Natural killer cell (primary cell): ENCODE measurements at regions not wholly inside any gene's neighbourhood (a gene's known extent, or its start where the extent isn't known, plus 50 kb on each side); places are given as distances from the start of the nearest gene placed in this dataset.

Experiments
- ATAC-seq, 3 donors: fragments of 150-1000 bp in 2 of 3; fragments of 200-7000 bp in 1 of 3; cut with Tn5 transposase; 1 replicate in 1 of 3; 2 replicates in 2 of 3; pipeline ENCODE4 v1.10.0; 2021; ENCODE audit warnings: mild to moderate bottlenecking in 2 of 3, moderate library complexity in 2 of 3
- DNase-seq, 2 donors: peaks; one replicate each; pipeline versions ENCODE4 v3.0.0 to v3.0.0-alpha.2; 2013 to 2021; ENCODE audit warnings: mixed read lengths in 1 of 2
- H3K27ac ChIP-seq: one replicate; pipeline ENCODE4 v1.5.1; 2013; ENCODE audit warnings: mild to moderate bottlenecking, low read length
- H3K27me3 ChIP-seq: one replicate; pipeline ENCODE4 v1.6.1; 2013; ENCODE audit warnings: low read length; ENCODE audit not compliant: control insufficient read depth, insufficient read depth
- H3K36me3 ChIP-seq: one replicate; pipeline ENCODE4 v1.6.1; 2013; ENCODE audit warnings: low read length; ENCODE audit not compliant: control insufficient read depth, insufficient read depth
- H3K4me1 ChIP-seq: one replicate; pipeline ENCODE4 v1.6.1; 2013; ENCODE audit warnings: low read length; ENCODE audit not compliant: control insufficient read depth, insufficient read depth
- H3K4me3 ChIP-seq: one replicate; pipeline ENCODE4 v1.5.1; 2013; ENCODE audit warnings: low read length
- H3K9me3 ChIP-seq: one replicate; pipeline ENCODE4 v1.6.1; 2013; ENCODE audit warnings: low read length; ENCODE audit not compliant: control insufficient read depth, insufficient read depth
- H3K27ac Mint-ChIP-seq, 2 donors: one replicate each; pipeline ENCODE4 v1.8.0; 2022; ENCODE audit warnings: mild to moderate bottlenecking in 2 of 2, mixed read lengths in 2 of 2, moderate library complexity in 1 of 2
- H3K27me3 Mint-ChIP-seq, 2 donors: one replicate each; pipeline ENCODE4 v1.8.0; 2022; ENCODE audit warnings: low read depth in 2 of 2, mixed read lengths in 2 of 2
- H3K36me3 Mint-ChIP-seq: one replicate; pipeline ENCODE4 v1.8.0; 2022; ENCODE audit warnings: mixed read lengths
- H3K4me1 Mint-ChIP-seq, 2 donors: one replicate each; pipeline ENCODE4 v1.8.0; 2022; ENCODE audit warnings: mixed read lengths in 2 of 2
- H3K4me3 Mint-ChIP-seq: one replicate; pipeline ENCODE4 v1.8.0; 2022; ENCODE audit warnings: mild to moderate bottlenecking, moderate library complexity, mixed read lengths
- H3K9me3 Mint-ChIP-seq, 2 donors: one replicate each; pipeline ENCODE4 v1.8.0; 2022; ENCODE audit warnings: mixed read lengths in 2 of 2
- WGBS: methylation state at CpG from one replicate; pipeline ENCODE4 v1.1.7; 2013; ENCODE audit warnings: missing lambda C conversion rate; ENCODE audit not compliant: insufficient coverage; 5-methylcytosine and 5-hydroxymethylcytosine counted together
- intact Hi-C: fragments of 100-400 bp; cut with micrococcal nuclease; formaldehyde crosslinking; loops from one replicate; pipeline ENCODE4 v1.14.2; 2022
- TF ChIP-seq, protein P1 (sequence below): fragments of 200-600 bp; IDR thresholded peaks from one replicate; pipeline ENCODE4 v1.8.0; 2022; ENCODE audit warnings: antibody characterized with exemption

DNA sequence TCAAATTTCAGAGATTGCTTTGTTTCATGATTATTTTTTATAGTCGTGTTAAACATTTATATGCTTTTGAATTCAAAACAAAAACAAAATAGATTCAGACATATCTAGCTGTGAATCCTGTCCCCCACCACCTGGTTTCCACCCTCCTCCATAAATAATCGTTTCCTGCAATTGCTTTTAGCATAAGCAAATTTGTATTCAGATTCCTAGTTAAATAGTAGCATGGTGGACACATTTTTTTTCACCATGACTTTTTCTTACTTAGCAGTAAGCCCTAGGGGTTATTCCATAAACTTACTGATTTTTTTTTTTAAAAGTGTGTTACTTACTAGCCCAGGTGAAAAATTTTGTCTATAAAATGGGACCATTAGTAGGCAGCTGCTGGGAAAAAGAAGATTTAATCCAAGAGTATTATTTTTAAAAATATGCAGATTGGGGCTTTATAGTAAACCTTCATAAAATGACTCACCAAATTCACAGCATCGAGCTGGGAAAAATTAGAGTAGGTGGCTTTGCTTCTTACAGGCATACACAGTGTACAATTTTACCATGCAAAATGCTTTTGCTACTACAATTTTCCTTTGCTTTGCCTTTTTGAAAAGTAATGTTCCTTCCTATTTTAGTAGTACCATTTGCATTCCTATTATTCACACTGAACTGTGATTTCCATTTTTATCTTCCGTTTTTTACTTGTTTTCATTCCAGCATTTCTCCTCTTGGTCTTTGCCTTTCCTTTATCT, 117.8 kb downstream of the BTG1 start:
- Histone ChIP-seq H3K4me3 (no peak overlapping the region), H3K4me1 (peaks cover 18% of the 10 kb centered on the region), H3K27me3 (no peaks in the 10 kb centered on the region), H3K36me3 (no peaks in the 10 kb centered on the region), H3K27ac (no peak overlapping the region), H3K9me3 (no peaks in the 10 kb centered on the region)
- Mint-ChIP-seq H3K27me3 (no peaks in the 10 kb centered on the region), H3K4me1 (peaks cover 41 to 47% of the 10 kb centered on the region in 2 donors), H3K27ac (peak overlapping the region in 1 of 2 donors; percentile 97), H3K4me3 (no peak overlapping the region), H3K36me3 (no peaks in the 10 kb centered on the region), H3K9me3 (peaks cover under 1 to 2% of the 10 kb centered on the region in 2 donors)
- ATAC-seq (no peak), DNase-seq (no peak)
- WGBS: 93% methylated on average over 3 of the region's 4 CpGs
- intact Hi-C loops: no loop called here
- TF ChIP-seq, protein P1, sequence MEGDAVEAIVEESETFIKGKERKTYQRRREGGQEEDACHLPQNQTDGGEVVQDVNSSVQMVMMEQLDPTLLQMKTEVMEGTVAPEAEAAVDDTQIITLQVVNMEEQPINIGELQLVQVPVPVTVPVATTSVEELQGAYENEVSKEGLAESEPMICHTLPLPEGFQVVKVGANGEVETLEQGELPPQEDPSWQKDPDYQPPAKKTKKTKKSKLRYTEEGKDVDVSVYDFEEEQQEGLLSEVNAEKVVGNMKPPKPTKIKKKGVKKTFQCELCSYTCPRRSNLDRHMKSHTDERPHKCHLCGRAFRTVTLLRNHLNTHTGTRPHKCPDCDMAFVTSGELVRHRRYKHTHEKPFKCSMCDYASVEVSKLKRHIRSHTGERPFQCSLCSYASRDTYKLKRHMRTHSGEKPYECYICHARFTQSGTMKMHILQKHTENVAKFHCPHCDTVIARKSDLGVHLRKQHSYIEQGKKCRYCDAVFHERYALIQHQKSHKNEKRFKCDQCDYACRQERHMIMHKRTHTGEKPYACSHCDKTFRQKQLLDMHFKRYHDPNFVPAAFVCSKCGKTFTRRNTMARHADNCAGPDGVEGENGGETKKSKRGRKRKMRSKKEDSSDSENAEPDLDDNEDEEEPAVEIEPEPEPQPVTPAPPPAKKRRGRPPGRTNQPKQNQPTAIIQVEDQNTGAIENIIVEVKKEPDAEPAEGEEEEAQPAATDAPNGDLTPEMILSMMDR: no peak

DNA sequence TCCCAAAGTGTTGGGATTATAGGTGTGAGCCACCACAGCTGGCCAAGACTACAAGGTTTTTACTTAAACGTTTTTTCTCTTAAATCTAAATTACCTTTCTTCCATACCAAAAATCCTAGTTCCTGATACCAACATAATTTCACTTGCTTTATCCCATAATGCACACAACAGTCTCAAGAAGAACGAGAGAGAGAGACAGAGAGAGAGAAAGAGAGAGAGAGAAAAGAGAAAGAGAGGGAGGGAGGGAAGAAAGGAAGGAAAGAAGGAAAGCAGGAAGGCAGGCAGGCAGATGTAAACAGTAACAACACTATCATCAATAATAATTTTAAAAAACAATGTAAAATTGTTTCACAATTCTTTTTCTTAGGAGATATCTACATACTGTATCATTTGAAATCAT, 118.4 kb downstream of the BTG1 start:
- H3K36me3 Mint-ChIP-seq: no peaks in the 10 kb centered on the region
- no peak overlapping the region for H3K27ac Mint-ChIP-seq
- no peak overlapping the region for H3K4me3 Mint-ChIP-seq

DNA sequence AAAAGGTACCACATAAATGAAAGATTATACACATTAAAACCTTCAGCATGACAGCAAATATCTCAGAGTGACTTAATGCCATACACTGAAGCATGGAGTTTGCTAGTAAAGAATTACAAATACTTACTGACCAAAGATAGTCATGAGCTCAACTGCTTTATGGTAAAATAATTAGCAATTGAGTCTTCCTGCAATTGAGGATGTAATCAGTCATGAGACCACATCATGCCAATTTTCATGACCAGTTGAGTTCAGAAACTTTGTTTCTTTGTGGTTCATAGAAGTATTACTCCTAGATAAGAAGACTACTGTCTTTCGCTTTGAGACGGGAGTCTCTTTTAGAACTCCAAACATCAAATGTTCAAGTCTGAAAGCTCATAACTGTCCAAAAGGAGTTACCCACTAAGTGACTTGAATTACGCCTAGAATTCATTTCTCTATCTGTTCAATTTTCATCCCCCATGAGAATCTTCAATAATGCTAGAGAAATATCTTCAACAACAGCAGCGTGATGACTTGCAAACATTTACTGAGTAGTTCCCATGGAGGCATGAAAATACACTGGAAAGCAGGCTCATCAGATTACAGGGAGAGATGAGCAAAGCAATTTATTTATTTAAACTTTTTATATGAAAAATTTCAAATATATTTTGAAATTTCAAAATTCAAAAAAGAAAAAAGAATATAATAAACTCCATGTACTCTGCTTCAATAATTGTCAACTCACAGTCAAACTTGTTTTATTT, 120.0 kb downstream of the BTG1 start:
- Mint-ChIP-seq H3K36me3 (no peaks in the 10 kb centered on the region), H3K4me3 (no peak overlapping the region), H3K9me3 (no peaks in the 10 kb centered on the region), H3K27me3 (peaks cover 0 to 6% of the 10 kb centered on the region in 2 donors), H3K4me1 (peaks cover 20 to 26% of the 10 kb centered on the region in 2 donors), H3K27ac (no peak overlapping the region)
- WGBS: 96% methylated on average over 4 of the region's 4 CpGs
- peaks cover 10% of the 10 kb centered on the region for H3K4me1 ChIP-seq
- TF ChIP-seq, protein P1: no peak
- no peaks in the 10 kb centered on the region for H3K27me3 ChIP-seq
- intact Hi-C loops: no loop called here
- DNase-seq: no peak
- H3K36me3 ChIP-seq: no peaks in the 10 kb centered on the region
- H3K27ac ChIP-seq: no peak overlapping the region
- no peak overlapping the region for H3K4me3 ChIP-seq
- no peak for ATAC-seq
- H3K9me3 ChIP-seq: no peaks in the 10 kb centered on the region

More for the DNA sequence above, 118.4 kb downstream of the BTG1 start:
- no peak overlapping the region for H3K27ac ChIP-seq
- Mint-ChIP-seq H3K9me3 (no peaks in the 10 kb centered on the region), H3K4me1 (peaks cover 34 to 41% of the 10 kb centered on the region in 2 donors), H3K27me3 (no peaks in the 10 kb centered on the region)
- intact Hi-C loops: no loop called here
- no peaks in the 10 kb centered on the region for H3K9me3 ChIP-seq
- H3K27me3 ChIP-seq: no peaks in the 10 kb centered on the region
- H3K4me3 ChIP-seq: no peak overlapping the region
- WGBS: 60% methylated on average over 1 of the region's 2 CpGs
- DNase-seq (no peak), ATAC-seq (no peak)
- peaks cover 14% of the 10 kb centered on the region for H3K4me1 ChIP-seq
- H3K36me3 ChIP-seq: no peaks in the 10 kb centered on the region
- TF ChIP-seq, protein P1: no peak
